Transverse colon (tissue), 4 donors: ENCODE measurements at regions not wholly inside any gene's neighbourhood (a gene's known extent, or its start where the extent isn't known, plus 50 kb on each side); places are given as distances from the start of the nearest gene placed in this dataset.

Experiments used
- DNase-seq: peaks from one replicate; pipeline ENCODE4 v3.0.0-alpha.2; 2019
- H3K27ac ChIP-seq, 4 donors: fragments of 200-600 bp; sonication (generic); 2 replicates each; pipeline ENCODE4 v1.5.1; 2016 to 2018; ENCODE audit warnings: inconsistent platforms in 4 of 4
- H3K27me3 ChIP-seq: fragments of 200-600 bp; sonication (generic); 2 replicates; pipeline ENCODE4 v1.5.1; 2017; ENCODE audit warnings: inconsistent platforms
- H3K36me3 ChIP-seq, 4 donors: fragments of 200-600 bp; sonication (generic); 2 replicates each; pipeline ENCODE4 v1.5.1; 2017 to 2019; ENCODE audit warnings: inconsistent platforms in 4 of 4
- H3K4me1 ChIP-seq, 4 donors: fragments of 200-600 bp; sonication (generic); 2 replicates each; pipeline ENCODE4 v1.5.1; 2017 to 2020; ENCODE audit warnings: inconsistent platforms in 4 of 4
- H3K4me3 ChIP-seq, 4 donors: fragments of 200-600 bp; sonication (generic); 1 replicate in 1 of 4; 2 replicates in 3 of 4; pipeline versions ENCODE4 v1.5.1 to v1.6.1; 2017 to 2019; ENCODE audit warnings: inconsistent platforms in 4 of 4
- H3K9me3 ChIP-seq, 2 donors: fragments of 200-600 bp; sonication (generic); 2 replicates each; pipeline ENCODE4 v1.5.1; 2017 to 2019; ENCODE audit warnings: inconsistent platforms in 2 of 2
- EP300 ChIP-seq: sonication (generic); formaldehyde crosslinking; IDR thresholded peaks from one replicate; pipeline ENCODE4 v1.6.1; 2017; ENCODE audit warnings: antibody characterized with exemption, low read depth
- POLR2A ChIP-seq: fragments of 450-650 bp; IDR thresholded peaks from one replicate; pipeline ENCODE4 v1.6.1; 2016; ENCODE audit warnings: antibody characterized with exemption, mild to moderate bottlenecking, moderate library complexity
- POLR2AphosphoS5 ChIP-seq, 3 donors: sonication (generic); formaldehyde crosslinking; IDR thresholded peaks; one replicate each; pipeline ENCODE4 v1.6.1; 2016; ENCODE audit warnings: antibody characterized with exemption in 3 of 3
- WGBS, 2 donors: methylation state at CpG; one replicate each; pipeline ENCODE4 v1.1.5; 2018; ENCODE audit warnings: low coverage in 1 of 2; 5-methylcytosine and 5-hydroxymethylcytosine counted together
- in situ Hi-C, 4 donors: fragments of 200-750 bp; cut with MboI; loops; one replicate each; pipeline versions ENCODE4 v1.15.0 to v1.15.1; 2017; ENCODE audit warnings: low sequenced_read_pairs in 3 of 4, low pct_ligation_motif_present in 1 of 4, low pct_unique_long_range_greater_than_20kb in 1 of 4
- intact Hi-C: fragments of 100-400 bp; cut with DNase I; formaldehyde crosslinking; loops from one replicate; pipeline ENCODE4 v1.15.1; 2023; ENCODE audit warnings: low total_unique reads
- TF ChIP-seq, protein P1 (sequence below), 5 experiments: fragments of 200-600 bp in 3 of 5; fragments of 450-650 bp in 2 of 5; sonication (generic) in 3 of 5; IDR thresholded peaks; 1 replicate in 2 of 5; 2 replicates in 3 of 5; pipeline ENCODE4 v1.5.1; 2016 to 2017; ENCODE audit warnings: antibody characterized with exemption in 5 of 5, inconsistent platforms in 3 of 5, mild to moderate bottlenecking in 2 of 5, moderate library complexity in 1 of 5

DNA sequence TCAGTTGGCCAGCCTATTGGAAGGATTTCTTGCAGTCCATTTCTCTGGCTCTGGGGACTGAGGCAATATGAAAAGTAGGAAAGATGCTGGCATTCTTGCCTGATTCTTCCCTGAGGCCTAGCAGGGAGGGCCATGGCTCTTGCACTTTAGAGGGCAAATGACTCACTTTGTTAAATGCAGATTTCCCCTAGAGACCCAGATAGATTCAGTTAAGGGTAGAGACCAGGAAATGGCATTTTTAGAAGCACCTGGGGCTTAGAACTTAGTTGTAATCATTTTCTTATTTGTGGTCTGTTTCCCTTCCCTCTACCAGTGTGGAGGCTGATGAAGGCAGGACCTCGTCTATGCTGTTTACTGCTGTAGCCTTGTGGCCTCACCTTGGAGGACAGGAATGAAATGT is 112.8 kb upstream of the NR3C1 start:
- H3K27ac ChIP-seq = no peak overlapping the region
- in situ Hi-C loops = no loop called here
- intact Hi-C loops = no loop called here
- TF ChIP-seq, protein P1, sequence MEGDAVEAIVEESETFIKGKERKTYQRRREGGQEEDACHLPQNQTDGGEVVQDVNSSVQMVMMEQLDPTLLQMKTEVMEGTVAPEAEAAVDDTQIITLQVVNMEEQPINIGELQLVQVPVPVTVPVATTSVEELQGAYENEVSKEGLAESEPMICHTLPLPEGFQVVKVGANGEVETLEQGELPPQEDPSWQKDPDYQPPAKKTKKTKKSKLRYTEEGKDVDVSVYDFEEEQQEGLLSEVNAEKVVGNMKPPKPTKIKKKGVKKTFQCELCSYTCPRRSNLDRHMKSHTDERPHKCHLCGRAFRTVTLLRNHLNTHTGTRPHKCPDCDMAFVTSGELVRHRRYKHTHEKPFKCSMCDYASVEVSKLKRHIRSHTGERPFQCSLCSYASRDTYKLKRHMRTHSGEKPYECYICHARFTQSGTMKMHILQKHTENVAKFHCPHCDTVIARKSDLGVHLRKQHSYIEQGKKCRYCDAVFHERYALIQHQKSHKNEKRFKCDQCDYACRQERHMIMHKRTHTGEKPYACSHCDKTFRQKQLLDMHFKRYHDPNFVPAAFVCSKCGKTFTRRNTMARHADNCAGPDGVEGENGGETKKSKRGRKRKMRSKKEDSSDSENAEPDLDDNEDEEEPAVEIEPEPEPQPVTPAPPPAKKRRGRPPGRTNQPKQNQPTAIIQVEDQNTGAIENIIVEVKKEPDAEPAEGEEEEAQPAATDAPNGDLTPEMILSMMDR (IDR thresholded peaks at IDR 0.05) = no peak
- TF ChIP-seq POLR2AphosphoS5 (IDR thresholded peaks at IDR 0.05) = no peak
- no peaks in the 10 kb centered on the region for H3K9me3 ChIP-seq
- no peaks in the 10 kb centered on the region for H3K4me1 ChIP-seq
- H3K27me3 ChIP-seq = no peaks in the 10 kb centered on the region
- no peaks in the 10 kb centered on the region for H3K36me3 ChIP-seq
- no peak overlapping the region for H3K4me3 ChIP-seq
- WGBS, 2 donors = 81 to 100% methylated on average over 1 of the region's 1 CpG
- DNase-seq = no peak

DNA sequence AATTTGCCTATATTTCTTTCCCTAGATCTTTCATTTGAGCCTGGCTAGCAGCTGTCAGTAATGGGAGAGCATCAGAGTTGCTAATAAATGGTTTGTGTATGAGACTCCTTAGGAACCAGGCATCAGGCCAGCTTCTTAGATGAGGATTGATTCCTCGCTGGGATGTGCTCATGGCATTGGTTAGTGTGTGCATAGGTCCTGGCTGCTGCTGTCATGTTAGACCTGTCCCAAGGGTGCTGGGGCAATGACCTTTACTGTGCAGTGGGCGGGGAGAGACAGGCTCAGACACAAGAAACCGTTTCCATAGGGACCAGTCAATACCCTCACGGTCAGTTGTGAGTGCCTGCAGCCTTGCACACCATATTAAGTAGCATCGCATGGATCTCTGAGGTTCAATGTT is 112.3 kb upstream of the NR3C1 start:
- no peaks in the 10 kb centered on the region for H3K36me3 ChIP-seq
- WGBS, 2 donors = 73 to 83% methylated on average over 1 to 5 of the region's 5 CpGs
- no peaks in the 10 kb centered on the region for H3K4me1 ChIP-seq
- TF ChIP-seq POLR2AphosphoS5 (IDR thresholded peaks at IDR 0.05) = no peak
- no peak overlapping the region for H3K4me3 ChIP-seq
- in situ Hi-C loops (no loop called here), intact Hi-C loops (no loop called here)
- H3K27ac ChIP-seq = no peak overlapping the region
- no peaks in the 10 kb centered on the region for H3K27me3 ChIP-seq
- no peak for DNase-seq
- H3K9me3 ChIP-seq = no peaks in the 10 kb centered on the region

DNA sequence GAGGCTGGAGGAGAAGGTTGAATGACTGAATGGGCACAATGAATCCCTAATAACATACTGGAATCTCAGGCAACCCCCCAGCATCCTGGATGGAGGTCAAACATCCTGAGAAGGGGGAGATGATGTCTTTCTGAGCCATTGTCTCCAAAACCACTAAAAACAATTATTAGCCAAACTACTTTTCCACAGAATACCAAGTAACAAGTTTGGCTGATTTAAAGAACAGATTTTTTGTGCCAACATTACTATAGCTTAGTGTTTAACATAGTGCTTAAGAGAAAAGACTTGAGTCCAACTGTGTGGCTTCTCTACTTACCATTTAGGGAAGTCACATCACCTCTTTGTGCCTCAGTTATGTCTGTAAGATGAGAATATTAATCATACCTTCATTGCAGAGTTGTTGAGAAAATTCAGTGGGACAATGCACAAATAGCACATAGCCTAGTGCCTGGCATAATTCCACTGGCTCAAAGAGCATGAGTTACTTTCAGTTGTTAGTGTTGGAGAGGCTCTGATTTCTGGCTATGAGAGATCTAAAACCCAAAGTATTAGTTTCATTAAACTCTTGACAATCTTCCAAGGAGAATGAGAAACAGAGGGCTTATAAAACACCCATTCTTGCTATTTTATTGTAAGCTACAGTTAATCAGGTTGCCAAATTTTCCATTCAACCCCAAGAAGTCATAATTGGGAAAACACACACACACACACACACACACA is 111.3 kb upstream of the NR3C1 start:
- Histone ChIP-seq H3K9me3 (no peaks in the 10 kb centered on the region), H3K27ac (no peak overlapping the region), H3K27me3 (no peaks in the 10 kb centered on the region), H3K4me1 (no peaks in the 10 kb centered on the region), H3K36me3 (no peaks in the 10 kb centered on the region), H3K4me3 (no peak overlapping the region)
- TF ChIP-seq POLR2A (no peak), EP300 (no peak), POLR2AphosphoS5 (IDR thresholded peaks at IDR 0.05) (no peak)
- TF ChIP-seq, protein P1 (IDR thresholded peaks at IDR 0.05) = no peak
- DNase-seq = no peak
- intact Hi-C loops = no loop called here
- in situ Hi-C loops = no loop called here

DNA sequence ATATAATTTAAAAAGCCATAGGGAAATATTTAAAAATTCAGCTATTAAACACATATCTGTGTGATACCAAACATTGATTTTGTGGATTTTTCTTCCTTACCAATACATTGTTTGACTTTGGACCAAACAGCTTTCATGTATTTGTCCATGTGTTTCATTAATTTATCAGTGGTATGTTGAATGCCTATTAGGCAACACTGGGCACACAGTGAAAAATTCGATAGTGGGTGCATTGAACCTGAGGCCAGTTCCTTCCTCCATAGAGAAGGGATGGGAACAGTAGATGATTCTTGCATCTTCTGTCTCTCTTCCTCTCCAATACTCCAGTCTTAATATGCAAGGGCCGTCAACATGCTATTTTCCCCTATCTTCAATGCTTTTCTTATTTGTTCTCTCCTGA is 110.2 kb upstream of the NR3C1 start:
- in situ Hi-C loops = no loop called here

More for the DNA sequence above, 110.2 kb upstream of the NR3C1 start:
- no peak for DNase-seq
- H3K27me3 ChIP-seq = no peaks in the 10 kb centered on the region
- intact Hi-C loops = no loop called here
- H3K36me3 ChIP-seq = no peaks in the 10 kb centered on the region
- TF ChIP-seq POLR2A (no peak), EP300 (no peak), POLR2AphosphoS5 (IDR thresholded peaks at IDR 0.05) (no peak)
- TF ChIP-seq, protein P1 (IDR thresholded peaks at IDR 0.05) = no peak
- H3K4me3 ChIP-seq = no peak overlapping the region
- no peak overlapping the region for H3K27ac ChIP-seq
- H3K4me1 ChIP-seq = no peaks in the 10 kb centered on the region
- no peaks in the 10 kb centered on the region for H3K9me3 ChIP-seq
- 89 to 96% methylated on average over 2 of the region's 2 CpGs for WGBS, 2 donors
